Naive thymus-derived CD8-positive, alpha-beta T cell (primary cell): ENCODE measurements at regions not wholly inside any gene's neighbourhood (a gene's known extent, or its start where the extent isn't known, plus 50 kb on each side); places are given as distances from the start of the nearest gene placed in this dataset.

ENCODE experiments used
- ATAC-seq, 2 donors: fragments of 150-1000 bp; cut with Tn5 transposase in 1 of 2; sonication (Bioruptor Pico), chemical (Tn5 transposase) in 1 of 2; 1 replicate in 1 of 2; 2 replicates in 1 of 2; pipeline ENCODE4 v1.10.0; 2021; ENCODE audit warnings: mild to moderate bottlenecking in 2 of 2, moderate library complexity in 2 of 2
- POLR2A ChIA-PET: fragments of 350-600 bp; sonication (Branson Sonifier 250); formaldehyde crosslinking; loops from one replicate; lab custom pipeline; 2021; ENCODE audit warnings: antibody characterized with exemption; lab: Charles Lee
- DNase-seq, 10 donors: peaks; one replicate each; pipeline versions ENCODE4 v3.0.0 to v3.0.0-alpha.2; 2020 to 2022
- H3K27ac Mint-ChIP-seq, 10 donors: one replicate each; pipeline ENCODE4 v1.8.0; 2020 to 2022; ENCODE audit warnings: mild to moderate bottlenecking in 10 of 10, mixed read lengths in 10 of 10, moderate library complexity in 4 of 10, inconsistent platforms in 1 of 10
- H3K27me3 Mint-ChIP-seq, 5 donors: one replicate each; pipeline ENCODE4 v1.8.0; 2021 to 2022; ENCODE audit warnings: mixed read lengths in 5 of 5
- H3K36me3 Mint-ChIP-seq, 3 donors: one replicate each; pipeline ENCODE4 v1.8.0; 2020 to 2022; ENCODE audit warnings: mixed read lengths in 3 of 3, mild to moderate bottlenecking in 2 of 3, inconsistent platforms in 1 of 3
- H3K4me1 Mint-ChIP-seq, 4 donors: one replicate each; pipeline ENCODE4 v1.8.0; 2021 to 2022; ENCODE audit warnings: mixed read lengths in 4 of 4
- H3K4me3 Mint-ChIP-seq, 10 donors: one replicate each; pipeline ENCODE4 v1.8.0; 2020 to 2022; ENCODE audit warnings: mild to moderate bottlenecking in 10 of 10, mixed read lengths in 10 of 10, moderate library complexity in 6 of 10, inconsistent platforms in 1 of 10
- H3K9me3 Mint-ChIP-seq, 9 donors: one replicate each; pipeline ENCODE4 v1.8.0; 2020 to 2022; ENCODE audit warnings: mixed read lengths in 9 of 9, mild to moderate bottlenecking in 3 of 9, inconsistent platforms in 1 of 9, moderate library complexity in 1 of 9

DNA sequence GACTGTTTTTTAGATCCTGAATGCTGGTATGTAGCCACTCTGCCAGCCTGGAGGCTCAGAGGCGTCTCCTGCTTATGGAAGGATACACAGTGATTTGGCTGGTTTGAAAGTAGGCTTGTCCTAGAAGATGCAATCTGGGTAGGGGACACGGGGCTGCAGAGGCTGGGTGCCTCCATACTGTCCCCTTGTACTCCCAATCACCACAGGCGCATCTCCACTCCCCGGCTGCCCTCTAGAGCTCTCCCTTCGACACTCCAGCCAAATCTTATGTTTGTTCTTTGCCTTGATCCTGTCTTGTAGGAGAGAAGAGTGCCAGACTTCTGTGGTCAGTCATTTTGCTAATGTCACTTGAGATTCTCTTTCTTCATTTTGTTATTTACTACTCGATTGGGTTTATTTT is 168.8 kb upstream of the THRB start:
- H3K9me3 Mint-ChIP-seq = peaks cover 0 to 2% (median 0%) of the 10 kb centered on the region in 9 donors
- no peak overlapping the region for H3K27ac Mint-ChIP-seq
- H3K27me3 Mint-ChIP-seq = peaks cover 0 to 9% (median 0%) of the 10 kb centered on the region in 5 donors
- H3K4me3 Mint-ChIP-seq = no peak overlapping the region
- DNase-seq = no peak
- POLR2A ChIA-PET = no interaction called here
- no peak for ATAC-seq
- peaks cover 0 to 1% (median 0%) of the 10 kb centered on the region in 4 donors for H3K4me1 Mint-ChIP-seq
- H3K36me3 Mint-ChIP-seq = no peaks in the 10 kb centered on the region

DNA sequence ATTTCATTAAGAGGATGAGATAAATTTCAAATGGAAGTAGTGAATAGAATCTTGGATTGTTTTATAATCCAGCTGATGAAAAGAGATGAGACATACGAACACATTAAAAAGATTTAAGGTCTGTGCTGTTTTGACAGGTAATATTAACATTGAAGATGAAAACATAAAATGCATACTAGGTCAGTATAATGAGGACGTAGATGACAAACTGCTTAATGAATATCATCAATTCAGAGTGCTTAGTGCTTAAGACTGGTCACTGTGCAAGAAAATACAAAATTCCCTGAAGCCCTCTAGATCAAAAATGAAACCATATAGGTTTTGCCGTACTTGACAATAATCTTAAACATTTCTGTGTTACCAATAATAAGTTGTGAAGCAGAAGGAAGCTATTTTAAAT is 173.4 kb upstream of the THRB start:
- POLR2A ChIA-PET = no interaction called here
- H3K9me3 Mint-ChIP-seq = no peaks in the 10 kb centered on the region
- H3K4me1 Mint-ChIP-seq = no peaks in the 10 kb centered on the region
- H3K27me3 Mint-ChIP-seq = peaks cover 0 to 9% (median 0%) of the 10 kb centered on the region in 5 donors
- no peaks in the 10 kb centered on the region for H3K36me3 Mint-ChIP-seq
- H3K4me3 Mint-ChIP-seq = no peak overlapping the region
- ATAC-seq (no peak), DNase-seq (no peak)
- H3K27ac Mint-ChIP-seq = no peak overlapping the region

DNA sequence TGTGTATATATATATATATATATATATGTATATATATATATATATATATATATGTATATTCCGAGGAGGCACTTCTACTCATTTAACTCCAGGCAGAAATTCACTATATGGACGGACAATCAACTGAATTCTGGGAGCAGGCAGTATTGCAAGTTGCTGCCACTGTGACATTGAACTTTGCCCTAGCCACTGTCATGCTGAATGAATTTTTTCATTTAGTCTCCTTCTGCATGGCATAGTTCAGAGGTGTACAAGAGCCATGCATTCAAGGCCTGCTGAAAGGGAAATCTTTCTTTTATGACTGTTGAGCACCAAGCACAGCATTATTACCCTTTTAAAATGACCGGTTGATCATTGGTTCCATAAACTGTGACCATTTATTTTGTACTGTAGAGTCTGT is 176.2 kb upstream of the THRB start:
- Mint-ChIP-seq H3K27me3 (peaks cover 0 to 9% (median 0%) of the 10 kb centered on the region in 5 donors), H3K4me3 (no peak overlapping the region), H3K9me3 (no peaks in the 10 kb centered on the region), H3K4me1 (no peaks in the 10 kb centered on the region), H3K27ac (no peak overlapping the region), H3K36me3 (no peaks in the 10 kb centered on the region)
- POLR2A ChIA-PET = no interaction called here
- ATAC-seq (no peak), DNase-seq (no peak)

DNA sequence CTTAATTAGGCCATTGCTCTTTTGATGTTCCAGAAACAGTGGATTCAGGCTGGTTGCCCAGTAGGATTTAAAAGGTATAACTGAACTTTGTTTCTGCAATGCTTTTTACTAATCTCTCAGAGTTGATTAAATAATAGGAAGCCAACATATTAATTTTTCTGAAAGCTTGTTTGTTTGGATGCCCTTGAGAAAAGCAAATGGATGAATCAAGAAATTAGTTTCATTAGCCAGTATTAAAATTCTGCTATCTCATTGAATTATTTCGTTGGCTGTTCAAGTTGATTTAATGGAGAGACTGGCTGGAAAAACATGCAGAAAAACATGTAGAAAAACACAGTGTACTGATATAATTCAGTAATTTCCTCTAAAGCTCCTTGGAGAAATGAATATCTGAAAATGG is 178.9 kb upstream of the THRB start:
- Mint-ChIP-seq H3K27ac (no peak overlapping the region), H3K4me3 (no peak overlapping the region), H3K27me3 (peaks cover 0 to 9% (median 3%) of the 10 kb centered on the region in 5 donors), H3K36me3 (no peaks in the 10 kb centered on the region), H3K4me1 (peaks cover 0 to 9% (median 1%) of the 10 kb centered on the region in 4 donors), H3K9me3 (no peaks in the 10 kb centered on the region)
- ATAC-seq (no peak), DNase-seq (no peak)
- POLR2A ChIA-PET = no interaction called here

DNA sequence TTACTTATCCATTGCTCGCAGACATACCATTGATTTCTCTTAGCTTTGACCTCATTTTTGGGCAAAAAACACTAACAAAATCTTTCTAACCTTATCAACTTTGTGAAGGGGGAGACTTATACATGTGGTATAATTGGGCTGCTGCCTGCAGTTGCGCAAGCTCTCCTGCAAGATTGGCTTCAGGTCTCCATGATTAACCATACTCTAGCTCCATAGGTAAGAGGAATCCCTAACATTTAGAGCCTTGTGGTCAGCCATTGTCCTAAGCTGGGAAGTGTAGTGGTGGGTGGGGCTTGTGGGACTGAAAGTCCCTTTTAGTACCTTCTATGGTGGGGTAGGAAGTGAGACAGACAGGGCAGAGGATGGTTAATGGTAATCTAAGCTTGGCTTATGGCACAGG is 179.6 kb upstream of the THRB start:
- POLR2A ChIA-PET = no interaction called here
- Mint-ChIP-seq H3K36me3 (no peaks in the 10 kb centered on the region), H3K4me3 (no peak overlapping the region), H3K27ac (no peak overlapping the region), H3K9me3 (no peaks in the 10 kb centered on the region), H3K4me1 (peaks cover 0 to 11% (median 1%) of the 10 kb centered on the region in 4 donors), H3K27me3 (peaks cover 0 to 14% (median 3%) of the 10 kb centered on the region in 5 donors)
- ATAC-seq (no peak), DNase-seq (no peak)

DNA sequence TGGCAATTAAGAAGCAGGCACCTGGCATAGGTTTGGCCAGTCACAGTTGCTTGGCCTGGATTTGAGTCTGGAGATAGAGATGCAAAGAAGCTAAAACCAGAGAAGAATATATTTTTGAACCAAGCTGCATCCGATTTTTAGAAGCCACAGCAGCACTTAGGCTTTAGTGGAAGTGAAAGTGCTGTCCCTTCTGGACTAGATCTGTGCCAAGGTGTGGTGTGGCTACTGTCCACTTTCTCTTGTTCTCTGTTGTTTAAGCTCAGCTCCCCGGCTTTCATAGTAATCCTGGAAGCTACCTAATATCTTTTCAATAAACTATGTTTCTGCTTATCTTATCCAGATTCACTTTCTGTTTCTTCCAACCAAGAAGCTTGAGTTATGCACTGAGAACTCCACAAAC is 183.4 kb upstream of the THRB start:
- Mint-ChIP-seq H3K36me3 (no peaks in the 10 kb centered on the region), H3K27me3 (peaks cover 0 to 14% (median 3%) of the 10 kb centered on the region in 5 donors), H3K4me3 (peak overlapping the region in 2 of 10 donors; percentile 30 to 38), H3K27ac (no peak overlapping the region), H3K4me1 (peaks cover 0 to 11% (median 1%) of the 10 kb centered on the region in 4 donors), H3K9me3 (peaks cover 0 to 2% (median 0%) of the 10 kb centered on the region in 9 donors)
- POLR2A ChIA-PET = no interaction called here
- ATAC-seq = no peak
- DNase-seq = no peak

DNA sequence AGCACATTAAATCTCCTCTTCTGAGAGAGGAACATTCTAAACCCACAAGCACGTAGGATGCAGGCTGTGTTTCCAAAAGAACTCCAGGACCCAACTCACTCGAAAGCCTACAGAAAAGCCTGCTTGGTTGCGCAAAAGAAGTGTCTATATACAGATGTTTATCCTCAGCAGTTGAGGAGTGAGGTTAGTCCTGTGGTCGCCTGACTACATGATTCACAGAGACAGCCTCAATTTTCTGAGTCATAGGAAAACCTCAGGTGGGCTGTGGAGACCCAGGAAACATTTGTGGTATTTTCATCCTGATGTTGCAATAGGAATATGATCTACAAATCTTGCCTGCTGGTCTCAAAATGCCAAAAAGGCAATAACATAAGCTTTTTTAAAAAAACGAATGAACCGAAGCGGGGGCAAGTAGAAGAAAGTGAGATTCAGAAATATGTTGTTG is 183.8 kb upstream of the THRB start:
- H3K9me3 Mint-ChIP-seq = peaks cover 0 to 2% (median 0%) of the 10 kb centered on the region in 9 donors
- H3K4me3 Mint-ChIP-seq = peak overlapping the region in 2 of 10 donors; percentile 30 to 38
- POLR2A ChIA-PET = no interaction called here
- H3K4me1 Mint-ChIP-seq = peaks cover 0 to 11% (median 1%) of the 10 kb centered on the region in 4 donors
- no peak for DNase-seq
- H3K27me3 Mint-ChIP-seq = peaks cover 0 to 14% (median 3%) of the 10 kb centered on the region in 5 donors
- peak in 1 of 2 donors; percentile 56 for ATAC-seq
- no peaks in the 10 kb centered on the region for H3K36me3 Mint-ChIP-seq
- no peak overlapping the region for H3K27ac Mint-ChIP-seq

DNA sequence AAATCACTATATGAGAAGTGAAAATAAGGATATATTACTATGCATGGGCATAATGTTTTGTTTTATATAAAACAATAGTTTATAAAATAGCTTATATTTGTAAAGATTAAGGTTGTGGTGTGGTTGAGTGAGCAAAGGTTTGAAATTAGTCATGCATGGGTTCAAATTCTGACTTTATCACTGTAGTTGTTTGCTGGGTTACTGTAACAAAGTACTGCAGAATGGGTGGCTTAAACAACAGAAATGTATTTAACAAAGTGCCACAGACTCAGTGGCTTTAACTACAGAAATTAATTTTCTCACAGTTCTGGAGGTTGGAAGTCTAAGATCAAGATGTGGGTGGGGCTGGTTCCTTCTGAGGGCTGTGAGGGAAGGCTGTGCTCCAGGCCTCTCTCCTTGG is 184.8 kb upstream of the THRB start:
- DNase-seq (no peak), ATAC-seq (no peak)
- Mint-ChIP-seq H3K36me3 (no peaks in the 10 kb centered on the region), H3K27me3 (peaks cover 0 to 14% (median 3%) of the 10 kb centered on the region in 5 donors), H3K9me3 (peaks cover 0 to 2% (median 0%) of the 10 kb centered on the region in 9 donors), H3K4me3 (no peak overlapping the region), H3K4me1 (peaks cover 0 to 11% (median 1%) of the 10 kb centered on the region in 4 donors), H3K27ac (no peak overlapping the region)
- POLR2A ChIA-PET = no interaction called here

DNA sequence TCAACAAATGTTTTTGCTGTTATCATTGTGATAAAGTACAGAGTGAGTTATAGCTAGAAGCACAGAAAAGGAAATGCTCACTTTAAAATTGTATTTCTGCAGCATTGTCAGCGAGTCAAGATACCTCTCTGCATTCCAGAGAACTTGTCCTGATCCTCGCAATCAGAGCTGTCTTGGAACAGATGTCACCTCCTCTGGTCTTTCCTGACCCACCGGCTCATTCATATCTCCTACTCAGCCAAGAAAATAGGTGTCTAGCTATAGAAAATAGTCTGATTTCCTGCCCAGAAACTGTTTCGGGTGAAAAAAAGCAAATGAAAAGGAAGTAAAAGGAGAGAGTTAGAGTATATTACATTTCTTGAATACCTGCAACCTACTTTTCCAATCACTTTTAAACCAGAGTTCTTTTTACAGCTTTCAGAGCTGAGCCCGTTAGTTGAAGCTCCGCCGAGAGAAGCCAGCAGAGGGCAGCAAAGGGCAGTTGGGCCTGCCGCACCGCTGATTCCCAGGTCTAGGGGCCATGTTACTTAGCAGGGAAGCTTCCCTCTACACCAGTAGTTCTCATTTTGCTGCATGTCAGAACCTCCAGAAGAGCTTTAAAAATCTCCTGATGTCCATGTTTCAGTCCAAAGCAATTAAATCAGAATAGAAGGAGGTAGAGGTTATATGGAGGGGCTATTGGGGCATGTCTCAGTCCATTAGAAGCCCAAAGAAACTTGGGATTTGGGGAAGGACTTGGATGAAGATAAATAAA is 185.7 kb upstream of the THRB start:
- Mint-ChIP-seq H3K9me3 (peaks cover 0 to 2% (median 0%) of the 10 kb centered on the region in 9 donors), H3K4me3 (no peak overlapping the region), H3K4me1 (peaks cover 0 to 11% (median 1%) of the 10 kb centered on the region in 4 donors), H3K27ac (no peak overlapping the region), H3K36me3 (no peaks in the 10 kb centered on the region), H3K27me3 (peaks cover 0 to 14% (median 3%) of the 10 kb centered on the region in 5 donors)
- ATAC-seq (no peak), DNase-seq (peak in 3 of 10 donors; percentile 5 to 13 (median 9))
- POLR2A ChIA-PET = no interaction called here

DNA sequence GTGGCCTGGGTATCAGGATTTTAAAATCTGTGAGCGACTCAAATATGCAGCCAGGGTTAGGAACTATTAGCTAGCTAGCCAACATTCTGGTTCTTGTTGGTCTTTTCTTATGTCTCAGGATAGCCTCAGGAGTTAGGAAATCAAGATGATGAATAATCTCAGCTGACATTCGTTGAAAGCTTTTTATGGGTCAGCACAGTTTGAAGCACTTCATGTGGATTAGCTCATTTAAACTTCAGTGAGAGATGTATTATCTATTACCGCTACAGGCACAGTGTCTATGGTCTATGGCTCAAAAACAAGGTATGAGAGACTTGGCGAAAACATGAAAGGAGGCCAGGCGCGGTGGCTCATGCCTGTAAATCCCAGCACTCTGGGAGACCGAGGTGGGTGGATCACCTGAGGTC is 187.5 kb upstream of the THRB start:
- Mint-ChIP-seq H3K9me3 (peaks cover 0 to 2% (median 0%) of the 10 kb centered on the region in 9 donors), H3K4me1 (peaks cover 0 to 13% (median 1%) of the 10 kb centered on the region in 4 donors), H3K36me3 (no peaks in the 10 kb centered on the region), H3K27ac (no peak overlapping the region), H3K4me3 (no peak overlapping the region), H3K27me3 (peaks cover 0 to 11% (median 1%) of the 10 kb centered on the region in 5 donors)
- POLR2A ChIA-PET = no interaction called here
- no peak for DNase-seq
- no peak for ATAC-seq

DNA sequence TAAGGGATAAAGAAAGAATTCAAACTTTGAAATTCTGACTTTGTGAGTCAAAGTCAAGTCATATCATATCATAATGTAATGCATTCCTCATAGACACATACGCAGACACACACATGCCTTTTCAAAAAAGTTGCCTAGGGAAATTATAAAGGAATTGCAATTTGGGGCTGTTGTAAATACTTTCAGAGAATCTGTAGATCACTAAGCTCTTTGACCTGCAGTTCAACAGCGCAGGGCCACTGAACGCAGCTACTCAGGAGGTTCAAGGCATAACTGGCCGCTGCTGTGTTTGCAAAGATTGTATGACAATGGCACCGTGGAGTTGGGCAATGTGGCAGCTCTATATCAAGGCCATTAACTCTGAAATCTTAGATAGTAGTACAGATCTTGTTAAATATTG is 188.4 kb upstream of the THRB start:
- POLR2A ChIA-PET = no interaction called here
- Mint-ChIP-seq H3K36me3 (no peaks in the 10 kb centered on the region), H3K4me3 (no peak overlapping the region), H3K9me3 (peaks cover 0 to 2% (median 0%) of the 10 kb centered on the region in 9 donors), H3K4me1 (peaks cover 0 to 7% (median 1%) of the 10 kb centered on the region in 4 donors), H3K27ac (no peak overlapping the region), H3K27me3 (peaks cover 0 to 10% (median 1%) of the 10 kb centered on the region in 5 donors)
- DNase-seq = no peak
- no peak for ATAC-seq

DNA sequence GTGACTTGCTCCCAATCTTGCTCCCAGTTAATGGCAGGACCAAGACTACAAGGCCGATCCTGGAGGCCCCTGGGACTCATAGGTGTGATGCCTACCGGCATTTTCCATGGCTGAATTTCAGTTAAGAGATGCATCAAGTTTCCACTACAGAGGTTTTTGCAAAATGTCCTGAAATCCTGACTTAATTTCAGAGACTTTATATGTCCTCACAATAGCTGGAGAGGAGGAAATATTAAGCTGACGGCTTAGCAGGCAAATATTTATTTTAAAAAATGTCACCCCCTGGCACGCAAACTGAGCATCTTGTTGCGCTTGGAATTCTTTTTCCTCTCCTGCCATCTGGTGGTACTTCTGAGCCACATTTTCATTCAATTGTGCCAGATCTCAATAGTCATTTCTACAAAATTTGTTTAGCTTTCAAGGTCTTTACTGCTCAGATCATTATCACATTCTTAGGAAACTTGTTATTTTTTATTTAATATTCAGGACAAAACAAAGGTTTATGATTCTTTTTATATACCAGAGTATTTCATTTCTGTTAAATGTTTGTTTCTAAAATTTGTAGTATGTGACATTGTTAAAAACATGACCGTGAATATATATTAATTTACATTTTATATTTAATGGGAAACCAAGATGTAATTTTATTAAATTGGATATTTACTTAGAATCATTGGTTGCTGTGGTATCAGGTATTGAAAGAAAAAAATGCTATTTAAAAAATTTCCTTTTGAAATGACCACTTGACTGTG is 189.2 kb upstream of the THRB start:
- no peak overlapping the region for H3K27ac Mint-ChIP-seq
- POLR2A ChIA-PET = no interaction called here
- no peak for ATAC-seq
- H3K27me3 Mint-ChIP-seq = peaks cover 0 to 4% (median 1%) of the 10 kb centered on the region in 5 donors
- peaks cover 0 to 2% (median 0%) of the 10 kb centered on the region in 4 donors for H3K4me1 Mint-ChIP-seq
- H3K9me3 Mint-ChIP-seq = peaks cover 0 to 2% (median 0%) of the 10 kb centered on the region in 9 donors
- no peak for DNase-seq
- H3K36me3 Mint-ChIP-seq = no peaks in the 10 kb centered on the region
- H3K4me3 Mint-ChIP-seq = no peak overlapping the region

DNA sequence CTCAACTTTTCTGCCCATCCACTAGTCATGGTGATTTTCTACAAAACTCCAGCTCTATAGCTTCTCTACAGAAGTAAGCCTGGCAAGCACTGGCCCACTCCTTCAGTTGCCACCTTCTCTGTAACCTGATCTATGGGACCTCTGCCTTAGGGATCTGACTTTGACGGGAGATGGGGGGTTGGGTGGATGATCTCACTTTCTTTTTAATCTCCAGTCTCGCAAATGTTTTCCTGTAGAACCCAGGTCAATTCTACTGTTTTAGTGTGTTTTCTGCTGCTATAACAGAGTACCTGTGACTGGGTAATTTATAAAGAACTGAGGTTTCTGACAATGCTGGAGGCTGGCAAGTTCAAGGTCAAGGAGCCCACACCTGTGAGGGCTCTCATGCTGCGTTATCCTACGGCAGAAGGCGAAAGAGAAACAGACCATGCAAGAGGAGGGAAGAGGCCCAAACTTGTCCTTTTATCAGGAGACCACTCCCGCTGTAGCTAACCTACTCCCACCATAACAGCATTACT is 189.9 kb upstream of the THRB start:
- no peak overlapping the region for H3K4me3 Mint-ChIP-seq
- H3K27me3 Mint-ChIP-seq = peaks cover 0 to 4% (median 0%) of the 10 kb centered on the region in 5 donors
- POLR2A ChIA-PET = no interaction called here
- peaks cover 0 to 2% (median 0%) of the 10 kb centered on the region in 9 donors for H3K9me3 Mint-ChIP-seq
- no peak for ATAC-seq
- H3K27ac Mint-ChIP-seq = no peak overlapping the region
- peaks cover 0 to 2% (median 0%) of the 10 kb centered on the region in 4 donors for H3K4me1 Mint-ChIP-seq
- no peak for DNase-seq
- H3K36me3 Mint-ChIP-seq = no peaks in the 10 kb centered on the region
